HG03097 (cell line): ENCODE measurements at regions not wholly inside any gene's neighbourhood (a gene's known extent, or its start where the extent isn't known, plus 50 kb on each side); places are given as distances from the start of the nearest gene placed in this dataset.
"Not testable (repeated sequence)": the region's sequence is repeated elsewhere in the genome, so short reads cannot be mapped to it uniquely, and the experiment has no call there.

Experiments
- ATAC-seq: cut with Tn5 transposase; IDR thresholded peaks from one replicate; pipeline ENCODE4 v1.9.1; 2021; ENCODE audit not compliant: unreplicated experiment, low FRiP score

DNA sequence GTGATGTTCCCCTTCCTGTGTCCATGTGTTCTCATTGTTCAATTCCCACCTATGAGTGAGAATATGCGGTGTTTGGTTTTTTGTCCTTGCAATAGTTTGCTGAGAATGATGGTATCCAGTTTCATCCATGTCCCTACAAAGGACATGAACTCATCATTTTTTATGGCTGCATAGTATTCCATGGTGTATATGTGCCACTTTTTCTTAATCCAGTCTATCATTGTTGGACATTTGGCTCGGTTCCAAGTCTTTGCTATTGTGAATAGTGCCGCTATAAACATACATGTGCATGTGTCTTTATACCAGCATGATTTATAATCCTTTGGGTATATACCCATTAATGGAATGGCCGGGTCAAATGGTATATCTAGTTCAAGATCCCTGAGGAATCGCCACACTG, 229.4 kb downstream of the HTR1A start:
- not testable (repeated sequence) for ATAC-seq

DNA sequence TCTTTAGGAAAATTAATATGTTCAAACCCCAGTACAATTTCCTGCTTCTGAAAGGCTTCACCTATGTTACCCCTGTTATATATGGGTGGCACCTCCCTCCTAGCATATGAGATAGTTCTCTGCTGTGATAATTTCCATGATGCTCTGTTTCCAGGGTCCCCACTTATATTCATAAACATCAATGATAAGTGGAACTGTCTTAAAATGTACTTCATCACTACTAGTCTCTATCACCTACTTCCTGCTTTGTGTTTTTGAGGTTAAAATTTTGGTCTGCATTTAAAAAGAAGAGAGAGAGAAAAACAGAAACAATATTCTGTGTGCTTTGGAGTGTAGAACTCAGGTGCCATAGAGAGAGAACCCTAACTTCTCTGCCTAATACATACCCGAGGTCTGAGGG, 234.7 kb downstream of the HTR1A start:
- no peak for ATAC-seq

DNA sequence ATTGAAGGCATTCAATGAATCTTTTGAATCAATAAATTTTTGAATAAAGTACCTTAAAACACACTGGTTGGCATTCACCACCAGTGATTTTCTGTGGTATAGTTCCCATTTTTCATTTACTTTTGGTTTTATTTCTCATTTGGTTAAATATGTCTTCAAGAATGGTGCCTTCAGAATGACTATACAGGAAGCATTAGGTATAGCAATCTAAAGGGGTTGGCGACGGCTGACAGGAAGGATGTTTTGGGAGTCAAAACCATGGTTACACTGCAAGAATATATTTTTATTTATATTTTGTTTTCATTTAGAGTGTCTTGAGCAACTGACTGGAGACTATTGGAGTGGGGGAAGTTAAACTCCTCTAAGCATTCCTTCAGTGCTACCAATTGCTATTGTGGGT, 235.7 kb downstream of the HTR1A start:
- peak; percentile 80 for ATAC-seq

DNA sequence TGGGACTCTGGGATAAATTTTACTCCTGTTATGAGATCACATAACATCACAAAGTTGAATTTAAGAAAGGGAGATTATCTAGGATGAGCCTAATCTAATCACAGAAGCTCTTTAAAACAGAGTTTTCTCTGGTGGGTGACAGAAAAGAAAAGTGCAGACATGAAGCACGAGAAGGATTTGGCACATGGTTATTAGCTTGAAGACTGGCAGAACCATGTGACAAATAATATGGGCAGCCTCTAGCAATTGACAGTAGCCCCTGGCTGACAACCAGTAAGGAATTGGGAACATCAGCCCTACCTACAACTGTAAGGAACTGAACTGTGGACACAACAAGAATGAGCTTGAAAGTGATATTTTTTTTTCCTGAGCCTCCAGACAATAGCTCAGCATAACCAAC, 243.1 kb downstream of the HTR1A start:
- no peak for ATAC-seq

DNA sequence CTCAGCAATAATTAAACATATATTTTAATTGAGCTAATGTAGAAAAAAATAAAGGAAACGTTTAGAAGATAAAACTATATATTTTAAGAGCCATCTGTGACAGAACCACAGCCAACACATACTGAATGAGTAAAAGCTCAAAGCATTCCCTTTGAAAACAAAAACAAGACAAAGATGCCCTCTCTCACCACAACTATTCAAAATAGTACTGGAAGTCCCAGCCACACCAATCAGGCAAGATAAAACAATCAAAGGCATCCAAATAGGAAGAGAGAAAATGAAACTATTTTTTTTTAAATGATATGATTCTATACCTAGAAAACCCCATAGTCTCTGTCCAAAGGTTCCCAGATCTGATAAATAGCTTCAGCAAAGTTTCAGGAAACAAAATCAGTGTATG, 262.0 kb downstream of the HTR1A start:
- ATAC-seq = no peak

DNA sequence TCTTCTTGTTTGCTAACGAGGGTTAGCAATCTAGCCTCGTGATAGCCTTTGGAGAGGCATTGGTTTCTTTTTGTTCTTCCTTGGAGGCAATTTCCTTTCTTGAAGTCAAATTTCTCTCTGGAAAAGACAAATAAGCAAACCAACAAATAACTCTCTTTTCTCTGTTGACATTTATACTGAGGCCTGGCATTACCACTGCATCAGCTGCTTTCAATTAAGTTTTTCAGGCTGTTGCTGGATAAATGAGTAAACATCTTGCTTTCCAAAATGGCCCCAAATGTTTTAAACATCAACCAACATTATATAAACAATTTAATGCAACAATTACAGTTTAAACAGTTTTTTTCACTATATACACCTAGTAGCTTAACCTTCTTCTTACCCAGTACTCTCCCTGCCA, 264.4 kb downstream of the HTR1A start:
- ATAC-seq = no peak

DNA sequence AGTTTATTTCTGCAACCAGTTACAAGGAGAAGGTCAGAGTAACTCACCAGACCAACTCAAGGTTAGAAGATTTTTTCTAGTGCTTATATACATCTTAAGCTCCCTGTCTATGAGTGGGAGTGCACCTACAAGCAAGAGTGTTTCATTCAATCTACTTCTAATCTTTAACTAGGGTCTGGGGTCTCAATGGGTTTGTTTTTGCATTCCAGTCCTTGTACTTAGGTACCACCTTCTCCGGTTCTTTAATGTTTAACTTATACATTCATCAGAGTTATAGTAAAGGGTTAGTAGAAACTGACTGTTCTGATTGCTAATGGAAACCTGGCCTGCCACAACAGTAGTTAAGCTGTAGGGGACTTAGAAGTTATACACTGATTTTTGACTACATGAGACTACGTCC, 271.7 kb downstream of the HTR1A start:
- ATAC-seq = no peak

DNA sequence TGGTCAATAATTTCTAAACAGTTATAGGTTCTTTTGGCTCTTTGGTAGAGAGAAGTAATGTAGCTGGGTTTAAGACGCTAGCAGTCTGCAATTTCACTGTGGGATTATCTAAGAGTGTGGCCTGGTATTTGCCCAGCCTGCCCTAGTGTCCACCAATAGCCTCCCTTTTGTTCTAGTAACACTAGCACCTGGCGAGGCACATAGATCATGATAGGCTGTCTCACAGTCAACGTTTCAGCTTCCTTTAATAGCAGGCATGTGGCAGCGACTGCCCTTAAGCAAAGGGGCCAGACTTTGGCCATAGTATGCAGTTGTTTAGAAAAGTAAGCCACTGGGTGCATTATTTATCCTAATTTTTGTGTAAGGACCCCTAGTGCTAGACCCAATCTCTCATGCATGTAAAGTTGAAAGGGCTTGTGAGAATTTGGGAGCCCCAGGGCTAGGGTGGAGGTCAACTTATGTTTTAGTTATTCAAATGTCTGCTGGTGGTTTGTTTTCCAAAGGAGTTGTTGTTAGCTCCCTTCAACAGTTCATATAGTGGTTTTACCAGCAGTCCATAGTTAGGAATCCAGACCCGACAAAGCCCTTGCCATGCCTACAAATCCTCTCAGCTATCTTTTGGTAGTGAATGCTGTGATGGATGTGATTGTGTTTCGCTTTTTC, 274.3 kb downstream of the HTR1A start:
- ATAC-seq = no peak

DNA sequence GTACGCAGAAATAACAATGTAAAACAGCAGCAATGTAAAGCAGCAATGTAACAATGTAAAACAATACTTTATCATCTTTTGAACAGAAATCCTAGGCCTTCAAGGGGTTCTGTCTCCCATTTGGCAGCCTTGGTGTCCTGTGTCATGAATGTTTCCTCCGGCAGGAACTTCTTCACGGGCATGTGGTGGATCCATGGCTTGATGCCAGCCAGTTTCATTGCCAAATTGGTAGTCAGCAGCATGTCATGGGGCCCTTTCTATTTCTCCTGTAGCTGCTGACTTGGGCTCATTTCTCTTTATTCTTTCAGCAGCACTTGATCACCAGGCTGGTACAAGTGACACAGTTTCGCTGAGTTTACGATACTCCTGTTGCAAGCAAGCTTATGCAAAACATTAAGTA, 275.3 kb downstream of the HTR1A start:
- no peak for ATAC-seq

DNA sequence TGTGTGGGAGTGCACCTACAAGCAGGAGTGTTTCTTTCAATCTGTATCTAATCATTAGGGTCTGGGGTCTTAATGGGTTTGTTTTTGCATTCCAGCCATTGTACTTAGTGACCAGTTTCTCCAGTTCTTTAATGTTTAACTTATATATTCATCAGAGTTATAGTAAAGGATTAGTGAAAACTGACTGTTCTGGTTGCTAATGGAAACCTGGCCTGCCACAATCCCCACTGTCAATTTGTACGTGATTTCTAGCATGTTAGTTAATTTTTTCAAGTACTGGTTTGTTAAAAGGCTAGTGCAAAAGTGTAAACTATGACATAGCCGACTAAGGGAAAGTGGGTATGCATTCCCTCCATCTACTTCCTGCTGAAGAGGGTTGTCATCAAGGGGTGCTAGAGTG, 276.1 kb downstream of the HTR1A start:
- ATAC-seq = no peak

DNA sequence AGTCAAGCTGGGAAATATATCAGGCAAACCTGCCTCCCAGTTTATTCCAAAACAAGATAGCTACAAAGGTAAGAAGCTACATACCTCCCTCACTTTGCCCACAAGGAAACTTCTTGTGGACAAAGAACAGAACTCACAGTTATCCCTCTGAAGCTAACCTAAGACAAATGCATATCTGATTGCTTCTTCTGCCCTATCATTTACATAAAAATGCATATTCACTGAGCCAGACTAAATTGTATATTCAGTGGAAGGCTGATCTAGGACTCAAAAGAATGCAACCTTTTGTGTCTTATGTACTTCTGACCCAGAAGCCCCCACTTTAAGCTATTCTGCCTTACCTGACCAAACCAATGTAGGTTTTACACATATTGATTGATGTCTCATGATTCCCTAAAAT, 276.8 kb downstream of the HTR1A start:
- no peak for ATAC-seq

DNA sequence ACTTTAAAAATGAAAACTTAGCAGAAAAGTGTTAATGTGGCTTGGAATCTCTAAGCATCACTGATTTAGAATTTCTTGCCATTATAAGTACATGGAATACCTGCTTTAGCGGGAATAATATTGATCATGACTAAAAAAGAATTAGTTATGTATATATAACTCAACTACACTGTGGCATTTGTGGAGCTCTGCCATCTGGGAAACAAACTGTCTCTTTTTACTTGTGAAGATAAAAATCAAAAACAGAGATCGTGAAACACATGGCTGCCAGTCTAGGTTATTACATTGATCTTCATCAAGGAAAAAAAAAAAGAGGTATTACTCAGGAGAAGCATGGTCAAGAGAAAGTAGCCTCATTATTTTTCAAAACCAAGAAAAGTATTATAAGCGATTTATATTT, 287.4 kb downstream of the HTR1A start:
- no peak for ATAC-seq

DNA sequence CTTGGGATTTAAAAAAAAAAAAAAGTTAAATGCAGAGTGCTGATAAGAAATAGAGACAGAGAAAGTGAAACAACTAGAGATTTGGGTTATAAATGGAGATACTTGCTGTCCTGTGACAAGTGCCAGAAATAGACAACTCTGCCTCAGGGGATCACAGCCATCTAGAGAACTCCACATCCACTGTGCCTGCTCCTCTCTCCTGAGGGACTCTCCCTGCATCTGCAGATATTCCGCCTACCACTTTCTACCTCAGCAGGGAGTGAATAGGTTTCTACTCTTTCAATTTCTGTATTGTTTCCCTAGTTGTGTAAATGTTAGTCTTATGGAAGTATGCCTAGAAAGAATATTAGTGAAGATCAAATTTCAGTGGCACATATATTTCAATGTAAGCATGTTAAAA, 307.2 kb downstream of the HTR1A start:
- no peak for ATAC-seq

DNA sequence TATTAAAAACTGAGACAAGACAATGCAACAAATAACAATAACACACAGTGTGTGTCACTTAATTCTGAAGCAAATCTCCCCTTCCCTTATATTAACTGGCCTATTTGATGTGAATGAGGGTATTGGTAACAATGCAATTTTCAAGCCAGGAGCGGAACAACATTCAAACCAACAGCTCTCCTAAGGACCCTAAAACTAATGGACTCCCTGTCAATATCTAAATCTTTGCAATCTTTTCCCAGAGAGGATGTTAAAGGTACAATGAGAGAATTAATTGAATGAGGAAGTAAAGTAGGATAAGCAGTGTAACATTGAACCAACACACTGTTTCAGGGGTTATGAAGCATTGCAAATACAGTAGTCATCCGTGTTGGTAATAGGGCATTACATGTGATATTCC, 311.7 kb downstream of the HTR1A start:
- ATAC-seq = no peak

DNA sequence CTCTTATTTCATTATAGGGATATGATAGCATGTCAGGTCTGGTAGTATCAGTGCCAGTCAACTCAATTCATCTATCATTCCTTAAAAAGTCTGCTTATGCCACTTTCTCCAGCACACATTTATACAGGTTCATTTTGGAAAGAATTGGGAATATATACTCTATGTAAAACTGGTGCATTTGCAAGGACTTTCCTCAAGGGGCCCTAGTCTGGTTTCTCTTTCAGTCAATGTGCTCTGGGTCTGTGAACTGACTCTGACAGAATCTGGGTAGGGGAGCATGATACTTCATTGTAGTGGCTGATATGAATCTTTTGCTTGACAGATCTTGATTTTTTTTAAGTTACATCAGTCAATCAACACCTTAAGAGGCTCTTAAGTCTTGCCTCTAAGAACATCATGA, 313.9 kb downstream of the HTR1A start:
- ATAC-seq = no peak

DNA sequence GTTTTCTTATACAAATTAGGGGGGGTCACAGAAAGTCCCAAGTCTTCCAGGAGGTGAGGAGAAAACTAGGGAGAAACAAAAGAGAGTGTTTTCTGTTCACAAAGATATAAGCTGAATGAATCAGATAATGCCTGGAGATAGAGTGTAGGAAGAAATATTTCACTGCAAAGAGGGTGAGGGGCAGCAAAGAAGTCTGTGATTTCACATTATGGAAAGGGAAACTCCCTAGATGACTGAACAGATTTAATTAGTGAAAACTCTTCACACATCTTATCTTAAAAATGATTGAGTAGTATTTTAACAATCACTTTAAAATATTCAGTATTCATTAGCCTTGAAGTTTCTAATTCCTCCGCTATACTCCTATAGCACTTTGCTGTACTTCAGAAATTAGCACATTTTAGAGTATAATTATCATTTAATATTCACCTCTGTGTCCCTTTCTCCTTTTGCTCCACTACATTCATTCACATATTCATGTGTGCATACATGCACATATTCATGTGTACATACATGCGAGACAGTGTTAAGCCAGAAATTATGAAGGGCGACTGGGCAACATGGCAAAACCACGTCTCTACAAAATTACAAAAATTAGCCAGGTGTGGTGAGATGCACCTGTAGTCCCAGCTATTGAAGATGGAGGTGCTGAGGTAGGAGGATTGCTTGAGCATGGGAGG, 332.2 kb downstream of the HTR1A start:
- ATAC-seq = no peak

DNA sequence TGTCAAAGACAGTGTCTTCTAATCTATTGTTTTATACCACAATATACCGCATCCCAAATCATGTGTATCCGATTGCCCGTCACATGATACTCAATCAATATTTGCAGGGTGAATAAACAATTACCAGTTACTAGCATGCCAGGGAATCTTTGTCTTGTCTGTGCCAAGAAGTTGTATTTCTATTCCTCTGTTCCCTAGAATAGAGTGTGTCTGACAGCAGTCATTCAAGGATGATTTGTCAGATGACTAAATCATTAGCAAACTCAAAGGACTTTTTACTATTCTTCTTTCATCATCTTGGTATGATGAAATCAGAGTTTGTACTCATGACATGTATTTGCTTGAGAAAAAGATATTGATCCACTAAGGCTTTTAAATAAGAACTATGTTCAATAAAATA, 348.8 kb downstream of the HTR1A start:
- ATAC-seq = no peak

DNA sequence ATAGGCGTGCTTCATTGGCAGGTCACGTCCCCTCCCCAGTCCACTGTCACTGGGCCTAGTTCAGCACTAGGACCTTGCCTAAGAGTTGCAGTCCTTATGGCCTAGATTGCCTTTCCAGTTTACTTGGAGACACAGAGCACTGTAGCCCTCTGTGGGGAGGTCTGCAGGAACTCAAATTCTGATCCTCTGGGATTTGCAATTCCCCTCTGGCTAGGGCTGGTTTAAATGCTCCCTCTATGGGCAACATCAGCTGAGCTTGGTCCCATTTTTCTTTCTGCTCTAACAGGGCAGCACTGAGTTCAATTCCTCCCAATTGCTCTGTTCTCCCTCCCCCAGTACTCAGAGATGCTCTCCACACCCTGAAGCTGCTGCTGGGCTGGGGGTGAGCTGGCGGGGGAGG, 358.2 kb downstream of the HTR1A start:
- ATAC-seq = no peak

DNA sequence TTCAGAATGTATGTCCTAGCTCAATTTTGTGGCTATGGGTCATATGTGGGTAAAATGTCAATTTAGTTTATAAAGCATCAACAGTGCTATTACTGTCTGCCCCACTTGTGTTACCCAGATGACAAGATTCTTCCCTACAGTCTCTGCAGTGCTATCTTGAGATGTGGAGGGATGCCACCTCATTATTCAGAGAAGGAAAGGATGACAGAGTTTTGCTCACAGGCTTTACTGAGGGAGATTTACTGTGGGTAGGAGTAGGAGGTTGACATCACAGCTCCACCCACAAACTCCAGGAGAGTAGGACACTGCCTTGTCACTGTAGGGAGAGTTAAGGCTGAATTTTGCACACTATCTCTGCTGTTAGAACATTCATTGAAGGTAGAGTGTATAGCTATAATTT, 359.3 kb downstream of the HTR1A start:
- ATAC-seq = no peak

DNA sequence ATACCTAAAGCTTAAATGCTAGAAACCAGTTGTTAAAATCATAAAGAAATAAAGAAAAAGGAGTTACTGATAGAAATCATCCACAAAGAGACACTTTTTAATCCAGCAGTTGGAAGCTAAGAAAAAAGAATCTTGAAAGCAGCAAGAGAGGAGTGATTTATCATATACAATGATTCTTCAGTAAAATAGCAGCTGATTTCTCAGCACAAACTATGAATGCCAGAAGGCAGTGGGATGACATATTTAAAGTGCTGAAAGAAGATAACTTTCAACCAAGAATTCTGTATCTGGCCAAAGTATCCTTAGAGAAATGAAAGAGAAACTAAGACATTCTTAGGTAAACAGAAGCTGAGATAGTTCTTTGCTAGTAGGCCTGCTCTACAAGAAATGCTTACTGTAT, 366.0 kb downstream of the HTR1A start:
- no peak for ATAC-seq

DNA sequence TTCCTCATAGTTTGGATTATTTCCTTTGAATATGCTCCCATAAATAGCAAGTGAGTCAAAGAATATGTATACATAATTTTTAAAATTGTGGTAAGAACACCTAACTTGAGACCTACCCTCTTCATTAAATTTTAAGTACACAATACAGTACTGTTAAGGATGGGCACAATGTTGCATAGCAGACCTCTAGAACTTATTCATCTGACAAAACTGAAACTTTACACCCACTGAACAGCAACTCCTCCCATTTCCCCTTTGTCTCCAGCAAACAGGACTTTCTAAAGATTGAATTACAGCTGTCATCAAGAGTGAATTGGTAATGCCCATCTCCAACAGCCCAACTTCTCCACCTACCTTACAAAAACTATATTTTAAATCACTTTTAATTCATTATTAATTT, 388.9 kb downstream of the HTR1A start:
- ATAC-seq = no peak

DNA sequence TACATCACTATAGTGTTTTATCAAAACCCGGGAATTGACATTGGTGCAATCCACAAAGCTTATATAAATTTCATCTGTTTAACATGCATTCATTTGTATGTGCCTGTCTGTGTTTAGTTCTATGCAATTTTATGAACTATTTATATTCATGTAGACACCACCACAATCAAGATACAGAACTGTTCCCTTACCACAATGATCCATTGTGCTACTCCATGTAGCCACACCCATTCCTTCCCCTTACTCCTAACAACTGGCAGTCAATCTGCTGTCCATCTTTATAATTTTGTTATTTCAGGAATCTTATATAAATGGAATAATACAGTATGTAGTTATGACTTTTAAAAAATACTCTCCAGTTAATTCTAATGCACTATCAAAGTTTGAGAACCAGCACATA, 389.5 kb downstream of the HTR1A start:
- no peak for ATAC-seq

DNA sequence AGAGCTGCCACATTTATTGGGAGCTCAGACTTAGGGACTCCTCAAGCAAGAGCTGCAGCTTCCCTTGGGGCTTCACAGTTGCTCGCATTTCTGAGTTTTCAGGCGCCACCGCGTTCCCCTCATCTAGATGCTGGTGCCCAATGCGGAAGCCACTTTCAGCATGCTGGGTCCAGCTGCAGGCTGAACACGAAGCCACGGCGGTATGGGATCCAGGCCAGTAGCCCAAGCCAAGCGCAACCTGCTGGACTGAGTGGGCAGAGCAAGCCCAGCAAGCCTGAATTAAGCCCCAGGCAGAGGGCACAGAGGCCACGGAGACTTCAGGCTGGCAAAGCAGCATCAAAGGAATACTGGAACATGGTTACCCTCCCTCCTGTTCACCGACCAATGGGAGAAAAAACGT, 391.5 kb downstream of the HTR1A start:
- no peak for ATAC-seq
